ENCODE measurements at regions not wholly inside any gene's neighbourhood (a gene's known extent, or its start where the extent isn't known, plus 50 kb on each side); places are given as distances from the start of the nearest gene placed in this dataset.

DNA sequence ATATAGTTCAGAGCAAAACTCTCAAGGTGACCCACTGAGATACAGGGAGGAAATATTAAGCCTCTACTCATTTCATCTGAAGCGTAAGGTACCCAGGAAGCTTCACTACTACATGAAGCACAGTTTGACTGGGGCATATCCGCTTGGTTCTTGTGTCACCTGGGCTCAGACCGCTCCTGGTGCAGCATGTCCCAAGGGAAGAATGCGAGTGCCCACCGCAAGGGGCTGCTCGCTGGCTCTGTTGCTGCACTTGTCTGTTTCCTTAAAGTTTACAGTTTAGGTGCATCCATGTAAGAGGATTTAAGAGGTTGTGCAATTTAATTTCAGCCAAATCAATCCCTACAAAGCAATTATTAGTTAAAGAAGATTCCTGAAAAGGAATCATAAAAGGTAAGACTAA, 507.8 kb downstream of the FBXO15 start:
- DNase-seq (ENCODE audit: low read depth in 2 of 2), result no peak

DNA sequence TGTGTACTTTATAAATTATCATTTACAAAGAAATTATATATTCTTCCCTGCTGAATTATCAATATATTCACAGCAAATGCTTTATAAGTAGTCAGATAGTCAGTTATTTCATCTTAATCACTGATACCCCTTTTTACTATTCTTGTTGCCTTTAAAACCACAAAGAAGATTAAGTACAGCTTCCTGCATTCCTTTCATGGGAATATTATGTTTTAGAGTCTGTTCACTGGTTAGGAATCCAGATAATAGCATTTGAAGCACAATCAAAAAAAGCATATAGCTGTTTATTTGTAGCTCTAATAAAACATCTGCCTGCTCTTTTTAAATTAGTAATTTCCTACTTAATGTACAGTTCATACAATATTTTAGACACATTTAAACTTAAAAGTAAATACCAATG, 508.9 kb downstream of the FBXO15 start:
- no peak for DNase-seq (ENCODE audit: low read depth in 2 of 2)

DNA sequence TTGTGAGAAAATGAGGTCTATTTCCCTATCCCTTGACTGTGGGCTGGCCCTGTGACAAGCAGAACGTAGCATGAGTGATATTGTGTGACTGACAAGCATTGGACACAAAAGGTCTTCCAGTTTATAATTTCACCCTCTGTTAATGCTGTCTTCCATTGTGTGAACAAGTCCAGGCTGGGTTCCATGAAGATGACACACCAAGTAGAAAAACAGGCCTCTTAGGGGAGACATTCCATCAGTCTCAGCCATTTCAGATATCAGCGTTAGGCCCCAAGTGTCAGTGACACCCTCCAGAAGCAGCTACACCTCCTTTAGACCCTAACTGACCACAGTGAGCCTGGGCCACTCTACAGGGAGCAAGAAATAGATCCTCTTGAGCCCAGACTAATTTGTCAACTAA, 511.3 kb downstream of the FBXO15 start:
- DNase-seq (ENCODE audit: low read depth in 2 of 2), result no peak

DNA sequence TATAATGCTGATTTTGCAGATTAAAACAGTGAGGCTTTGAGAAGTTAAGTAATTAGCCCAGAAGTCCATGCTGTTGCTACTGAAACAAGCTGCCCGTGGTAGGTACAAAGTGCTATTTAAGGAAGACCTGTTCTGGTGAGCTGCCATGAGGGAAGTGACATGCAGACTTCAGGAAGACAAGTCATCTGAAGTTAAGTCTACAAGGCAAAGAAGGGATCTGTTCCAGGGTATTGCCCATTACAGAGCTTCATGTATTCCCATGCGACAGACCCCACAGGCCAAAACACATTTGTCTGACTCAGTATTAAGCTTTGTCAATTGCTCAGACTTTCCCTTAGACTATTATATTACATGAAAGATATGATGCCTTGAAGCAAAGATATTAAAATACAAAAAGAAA, 520.8 kb downstream of the FBXO15 start:
- DNase-seq (ENCODE audit: low read depth in 2 of 2), result no peak

DNA sequence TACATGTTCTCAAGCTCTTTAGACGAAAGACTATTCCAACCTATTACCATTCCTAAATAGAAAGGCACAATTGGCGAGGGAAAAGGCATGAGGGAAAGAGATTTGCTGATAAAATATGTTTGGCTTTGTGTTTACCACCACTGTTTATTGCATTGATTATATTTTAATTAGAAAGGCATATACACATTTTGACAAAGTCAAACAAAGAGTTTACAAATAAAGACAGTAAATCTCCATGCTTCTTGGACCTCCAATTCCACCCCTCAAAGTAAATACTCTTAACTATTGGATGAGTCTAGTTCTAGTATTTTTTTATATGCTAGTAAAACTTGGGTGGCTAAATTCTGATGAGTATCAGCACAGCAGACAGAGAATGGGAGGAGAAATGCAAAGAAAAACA, 521.4 kb downstream of the FBXO15 start:
- DNase-seq (ENCODE audit: low read depth in 2 of 2), result no peak

DNA sequence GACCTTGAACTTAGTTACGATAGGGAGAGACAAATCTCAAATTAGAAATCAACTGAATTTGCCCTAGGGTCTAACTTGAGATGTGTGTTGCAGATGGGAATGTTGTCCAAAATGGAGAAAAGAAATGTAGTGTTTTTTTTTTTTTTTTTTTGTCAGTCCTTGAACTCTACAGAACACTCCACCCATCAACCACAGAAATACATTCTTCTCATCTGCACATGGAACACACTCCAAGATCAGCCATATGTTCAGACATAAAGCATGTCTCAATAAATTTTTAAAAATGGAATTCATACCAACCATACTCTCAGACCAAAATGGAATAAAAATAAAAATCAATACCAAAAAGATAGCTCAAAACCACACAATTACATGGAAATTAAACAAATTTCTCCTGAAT, 526.5 kb downstream of the FBXO15 start:
- no peak for DNase-seq (ENCODE audit: low read depth in 2 of 2)

DNA sequence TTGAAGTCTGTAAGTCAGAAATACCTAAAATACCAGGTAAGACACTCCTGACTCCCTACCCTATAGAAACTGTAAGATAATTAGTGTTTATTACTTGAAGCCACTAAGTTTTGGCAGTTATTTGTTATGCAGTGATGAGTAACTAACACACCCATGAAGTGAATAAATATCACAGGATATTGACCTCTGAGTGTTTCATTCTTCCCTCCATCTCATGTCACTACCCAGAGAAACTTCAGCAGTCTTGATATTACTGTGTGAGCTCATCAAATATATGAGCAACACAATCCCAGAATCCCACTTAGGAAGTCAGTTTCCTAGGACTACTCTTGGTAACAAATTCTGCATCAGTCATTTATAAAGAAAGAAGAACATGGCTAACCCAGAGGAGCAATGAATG, 529.7 kb downstream of the FBXO15 start:
- no peak for DNase-seq (ENCODE audit: low read depth in 2 of 2)

DNA sequence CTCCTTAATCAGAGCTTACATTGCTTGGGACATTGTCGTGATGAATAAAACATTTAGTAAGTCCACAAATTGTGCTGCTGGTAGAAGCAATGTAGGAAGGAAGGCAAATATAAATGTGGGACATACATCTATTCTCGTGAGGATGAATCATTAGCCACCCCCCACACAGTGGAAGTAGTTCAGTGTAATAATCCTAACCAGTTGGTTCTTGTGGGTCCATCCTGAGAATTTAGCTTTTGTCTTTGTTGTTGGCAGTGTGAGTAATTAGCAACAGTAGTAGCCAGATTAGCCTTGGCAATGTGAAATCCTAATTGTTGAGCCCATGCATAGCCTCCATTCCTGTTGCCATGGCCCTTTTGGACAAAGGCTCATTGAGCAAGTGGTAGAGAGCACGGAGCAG, 532.1 kb downstream of the FBXO15 start:
- DNase-seq (ENCODE audit: low read depth in 2 of 2), result no peak

DNA sequence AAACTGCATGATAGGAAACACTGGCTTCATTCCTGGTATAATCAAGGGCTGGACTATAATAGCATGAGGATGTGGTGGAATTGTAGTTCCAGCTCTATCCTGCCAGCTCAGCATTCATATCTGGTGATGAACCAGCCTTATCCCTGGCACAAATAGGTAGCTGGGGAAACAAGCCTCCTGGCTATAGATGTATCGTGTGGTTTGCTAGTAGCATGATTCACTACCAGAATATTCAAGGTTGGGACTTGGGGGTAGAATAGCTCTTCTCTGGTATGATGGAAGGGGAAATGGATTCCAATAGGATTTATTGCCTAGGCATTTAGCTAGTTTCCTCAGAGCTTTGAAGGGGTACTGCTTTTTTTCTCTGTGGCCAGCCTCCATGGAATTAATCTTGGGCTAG, 532.8 kb downstream of the FBXO15 start:
- DNase-seq (ENCODE audit: low read depth in 2 of 2), result no peak

DNA sequence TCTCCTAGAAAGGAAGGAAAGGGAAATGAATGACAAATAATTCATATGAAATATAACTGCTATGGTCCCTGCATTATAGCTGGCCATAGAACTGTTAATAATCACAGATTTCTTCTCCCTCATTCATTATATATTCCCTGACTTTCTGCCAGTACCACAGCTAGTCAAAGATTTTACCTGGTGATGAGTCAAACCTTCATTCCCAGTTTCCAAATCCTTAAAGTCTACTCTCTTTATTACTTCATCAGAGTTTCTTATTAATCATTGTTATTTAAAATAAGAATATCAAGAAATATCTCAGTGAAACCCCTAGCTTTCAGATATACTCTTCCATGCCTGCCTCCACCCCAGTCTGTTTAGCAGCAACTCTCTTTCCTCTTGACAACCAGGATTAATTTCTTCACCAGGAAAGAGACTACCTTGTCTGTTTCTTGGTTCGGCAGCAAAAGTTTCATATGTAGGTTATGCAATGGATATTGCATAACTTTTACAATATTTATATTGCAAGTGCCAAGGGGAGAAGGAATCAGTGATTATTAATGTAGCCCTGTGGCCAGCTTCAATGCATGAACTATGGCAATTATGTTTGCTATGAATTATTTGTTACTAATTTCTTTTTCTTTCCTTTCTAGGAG, 533.8 kb downstream of the FBXO15 start:
- no peak for DNase-seq (ENCODE audit: low read depth in 2 of 2)

DNA sequence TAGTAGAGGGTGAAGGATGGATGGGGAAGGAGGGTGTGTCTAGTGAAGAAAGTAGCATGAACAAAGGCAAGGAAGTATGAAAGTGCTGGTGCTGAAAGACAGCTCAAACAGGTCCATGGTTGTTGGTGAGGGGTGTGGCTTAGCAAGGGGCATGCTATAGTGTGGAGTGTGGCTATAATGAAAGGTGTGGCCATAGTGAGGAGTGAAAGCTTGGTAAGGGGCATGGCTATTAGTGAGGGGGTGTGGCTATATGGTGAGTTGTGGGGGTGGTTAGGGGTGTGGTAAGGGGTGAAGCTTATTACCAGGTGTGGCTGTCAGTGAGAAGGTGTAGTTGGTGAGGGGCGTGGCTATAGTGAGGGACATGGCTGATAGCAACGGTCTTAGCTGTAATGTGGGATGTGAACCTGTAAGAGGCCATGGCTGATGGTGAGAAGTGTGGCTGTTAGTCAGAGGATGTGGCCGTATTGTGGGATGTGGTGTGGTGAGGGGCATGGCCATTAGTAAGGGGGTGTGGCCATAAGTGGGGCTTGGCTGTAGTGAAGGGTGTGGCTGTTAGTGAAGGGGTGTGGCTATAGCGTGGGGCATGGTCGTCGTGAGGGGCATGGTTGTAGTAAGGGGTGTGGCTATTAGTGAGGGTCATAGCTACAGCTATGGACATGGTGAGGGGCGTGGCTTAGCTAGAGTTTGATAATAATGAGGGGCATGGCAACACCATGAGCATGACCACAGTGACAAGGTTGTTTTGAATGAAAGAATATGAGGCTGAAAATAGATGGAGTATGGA, 549.6 kb downstream of the FBXO15 start:
- DNase-seq (ENCODE audit: low read depth in 2 of 2), result no peak

DNA sequence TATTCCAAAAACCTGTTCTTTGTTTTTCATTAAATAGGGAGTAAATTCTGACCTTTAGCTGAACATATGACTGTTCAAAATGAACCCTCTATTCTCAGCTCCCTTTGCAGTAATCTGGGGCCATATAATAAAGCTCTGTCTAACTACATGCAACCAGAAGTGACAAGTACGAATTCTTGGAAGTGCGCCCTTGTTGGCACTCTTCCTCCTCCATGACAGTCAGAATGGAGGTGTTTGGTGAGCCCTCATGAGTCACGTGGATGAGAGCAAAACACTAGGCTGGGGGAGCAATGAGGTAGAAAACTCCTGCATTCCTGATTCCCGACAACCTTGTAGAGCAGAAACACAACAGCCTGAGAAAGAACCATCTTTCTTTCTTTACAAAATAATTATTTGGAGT, 552.9 kb downstream of the FBXO15 start:
- no peak for DNase-seq (ENCODE audit: low read depth in 2 of 2)

DNA sequence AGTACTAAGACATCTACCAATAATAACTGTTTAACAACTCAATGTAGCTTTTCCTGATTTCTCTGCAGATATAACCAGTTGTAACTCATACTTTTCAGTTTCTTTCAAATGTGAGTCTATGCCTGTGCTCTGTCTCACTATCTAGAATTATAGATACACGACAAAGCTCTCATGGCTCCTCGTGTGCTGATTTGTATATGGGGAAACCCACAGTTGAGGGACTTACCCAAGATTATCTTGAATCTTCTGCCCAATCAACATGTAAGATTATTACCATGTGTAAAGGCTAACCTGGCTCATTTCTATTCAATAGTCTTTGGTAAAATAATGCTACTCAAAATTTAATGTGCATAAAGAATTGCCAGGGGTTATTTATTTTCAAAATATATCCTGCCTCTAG, 554.4 kb downstream of the FBXO15 start:
- DNase-seq (ENCODE audit: low read depth in 2 of 2), result no peak

DNA sequence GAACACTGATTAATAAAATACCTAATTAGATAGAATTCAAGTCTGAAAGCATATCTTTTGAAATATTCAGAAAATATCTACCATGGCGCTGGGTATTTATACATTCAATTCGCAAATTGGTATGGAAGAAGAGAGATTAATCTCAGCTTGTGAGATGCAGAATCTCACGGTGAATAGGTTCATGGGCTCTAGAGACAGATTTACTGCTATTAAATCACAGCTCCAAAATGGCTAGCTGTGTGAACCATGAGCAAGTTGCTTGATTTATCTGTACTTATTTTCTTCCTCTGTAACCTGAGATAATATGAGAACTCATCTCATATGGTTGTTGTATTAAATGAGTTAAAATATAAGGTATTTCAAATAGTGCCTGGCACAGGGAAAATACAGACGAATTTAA, 556.7 kb downstream of the FBXO15 start:
- DNase-seq (ENCODE audit: low read depth in 2 of 2), result no peak

DNA sequence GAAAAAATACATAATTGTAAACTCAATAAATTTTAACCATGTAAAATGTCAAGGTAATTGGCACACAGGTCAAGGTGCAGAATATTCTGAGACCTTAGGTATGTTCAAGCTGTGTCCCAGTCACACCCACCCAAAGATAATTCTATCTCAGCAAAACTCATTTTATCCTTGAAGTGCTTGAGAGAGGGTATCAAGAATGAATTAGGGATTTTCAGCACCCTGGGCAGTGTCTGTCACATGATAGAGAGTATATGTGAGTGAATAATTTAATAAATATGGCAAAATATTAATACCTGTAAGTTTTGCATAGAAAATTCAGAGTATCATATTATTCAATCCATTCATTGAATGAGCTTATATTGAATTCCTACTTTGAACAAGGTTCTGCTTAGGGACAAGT, 567.9 kb downstream of the FBXO15 start:
- no peak for DNase-seq (ENCODE audit: low read depth in 2 of 2)

DNA sequence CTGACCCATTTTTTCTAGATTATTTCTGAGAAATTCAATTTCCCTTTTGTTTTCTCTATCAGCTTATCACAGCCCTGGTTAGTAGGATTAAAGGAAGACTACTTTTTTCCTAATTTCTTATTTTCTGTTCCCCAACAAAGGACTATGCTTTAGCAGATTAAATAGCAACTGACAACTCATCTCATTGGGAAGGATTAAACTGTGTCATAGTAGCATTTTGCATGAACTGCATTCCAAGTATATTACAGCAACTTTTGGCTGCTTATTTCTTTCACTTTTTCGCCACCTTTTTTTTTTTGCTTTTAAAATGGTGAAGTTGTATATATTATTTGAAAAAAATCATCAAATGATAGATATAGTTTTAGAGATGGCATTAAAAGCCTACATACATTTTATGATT, 570.3 kb downstream of the FBXO15 start:
- no peak for DNase-seq (ENCODE audit: low read depth in 2 of 2)

DNA sequence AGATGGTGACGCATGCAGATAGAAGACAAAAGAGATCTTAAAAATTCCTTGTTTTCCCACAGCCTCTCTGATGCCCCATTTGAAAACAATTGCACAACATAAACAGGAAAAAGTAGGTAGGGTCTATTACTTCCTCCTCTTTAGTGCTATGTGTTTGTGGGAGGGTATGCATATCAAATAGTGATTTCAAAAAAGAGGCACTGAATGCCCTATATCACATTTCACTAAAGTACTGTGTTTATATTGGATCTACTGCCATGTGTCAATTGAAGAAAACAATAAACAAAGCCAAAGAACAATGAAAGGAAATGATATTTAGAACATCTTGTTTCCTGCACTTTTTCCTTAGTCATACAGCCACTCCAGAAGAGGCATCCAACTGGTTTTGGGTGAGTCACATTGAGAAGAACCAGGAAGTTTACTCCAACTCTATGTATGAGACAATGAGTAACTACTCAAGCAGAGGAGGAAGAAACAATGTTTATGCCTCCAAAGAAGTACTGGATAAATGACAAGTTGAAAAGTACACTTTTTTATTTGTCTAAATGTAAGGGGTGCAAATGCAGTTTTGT, 583.6 kb downstream of the FBXO15 start:
- DNase-seq (ENCODE audit: low read depth in 2 of 2), result no peak

DNA sequence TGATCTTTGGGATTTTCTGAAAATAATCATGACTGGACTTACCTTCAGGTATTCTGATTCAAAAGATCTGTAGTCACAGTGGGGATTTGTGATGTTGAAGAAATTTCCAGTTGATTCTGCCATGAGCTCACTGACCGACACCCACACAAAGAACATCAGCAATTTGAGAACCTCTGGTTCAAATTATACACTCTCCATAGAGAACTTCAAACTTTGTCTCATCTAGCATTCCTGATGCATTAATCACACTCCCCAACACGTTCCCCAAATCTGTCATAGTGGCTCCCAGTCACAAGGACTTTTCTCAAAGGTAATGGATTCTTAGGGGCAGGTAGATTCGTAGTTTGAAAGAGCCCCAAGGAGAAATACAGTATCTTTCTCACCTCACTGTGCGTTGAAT, 584.3 kb downstream of the FBXO15 start:
- DNase-seq (ENCODE audit: low read depth in 2 of 2), result no peak

DNA sequence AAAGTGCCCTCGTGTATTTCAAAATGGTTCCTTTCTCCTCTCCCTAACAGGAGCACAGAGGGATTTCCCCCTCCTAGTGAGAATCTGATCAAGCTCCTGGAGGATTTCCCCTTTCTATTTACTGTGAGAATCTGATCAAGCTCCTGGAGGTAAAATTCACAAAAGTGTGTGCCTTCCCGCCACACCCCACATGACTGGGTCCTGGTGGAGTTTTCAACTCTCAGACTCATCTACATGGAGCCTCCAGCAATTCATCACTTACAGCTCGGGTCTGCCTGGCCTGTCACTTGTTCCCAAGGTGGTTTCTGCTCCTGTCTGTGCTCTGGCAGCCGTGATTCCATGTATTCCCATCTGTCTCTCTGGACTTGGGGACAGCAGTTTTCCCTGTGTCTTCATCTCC, 590.7 kb downstream of the FBXO15 start:
- DNase-seq (ENCODE audit: low read depth in 2 of 2), result no peak

DNA sequence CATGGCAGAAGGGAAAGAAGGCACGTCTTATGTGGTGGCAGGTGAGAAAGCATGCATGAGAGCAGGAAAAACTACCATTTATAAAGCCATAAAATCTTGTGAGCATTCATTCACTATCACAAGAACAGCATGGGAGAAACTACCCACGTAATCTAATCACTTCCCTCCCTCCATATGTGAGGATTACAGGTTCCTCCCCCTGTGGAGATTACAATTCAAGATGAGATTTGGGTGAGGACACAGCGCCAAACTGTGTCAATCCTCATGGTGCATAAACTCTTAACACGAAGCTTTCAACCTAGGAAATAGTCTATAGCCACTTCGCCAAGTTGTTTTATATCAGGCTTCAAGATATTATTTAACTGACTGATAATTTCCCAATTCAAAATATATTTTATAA, 595.5 kb downstream of the FBXO15 start:
- no peak for DNase-seq (ENCODE audit: low read depth in 2 of 2)

DNA sequence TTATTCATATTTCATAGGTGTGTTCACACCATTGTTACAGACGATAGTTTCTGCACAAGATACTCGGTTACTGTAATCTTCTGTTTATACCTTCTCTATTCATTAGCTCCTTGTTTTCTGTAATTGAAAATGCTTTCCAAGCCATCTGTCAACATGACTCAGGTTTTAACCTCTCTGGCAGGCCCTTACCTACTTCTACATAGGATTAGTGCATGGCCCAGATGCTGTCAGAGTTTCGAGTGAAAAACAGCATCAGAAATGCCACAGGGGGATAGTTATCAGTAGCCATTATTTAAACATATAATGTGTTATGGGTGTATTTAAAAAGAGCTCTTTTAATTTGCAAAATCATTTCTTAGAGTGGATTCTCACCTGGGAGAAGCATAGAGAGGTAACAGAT, 596.4 kb downstream of the FBXO15 start:
- no peak for DNase-seq (ENCODE audit: low read depth in 2 of 2)

DNA sequence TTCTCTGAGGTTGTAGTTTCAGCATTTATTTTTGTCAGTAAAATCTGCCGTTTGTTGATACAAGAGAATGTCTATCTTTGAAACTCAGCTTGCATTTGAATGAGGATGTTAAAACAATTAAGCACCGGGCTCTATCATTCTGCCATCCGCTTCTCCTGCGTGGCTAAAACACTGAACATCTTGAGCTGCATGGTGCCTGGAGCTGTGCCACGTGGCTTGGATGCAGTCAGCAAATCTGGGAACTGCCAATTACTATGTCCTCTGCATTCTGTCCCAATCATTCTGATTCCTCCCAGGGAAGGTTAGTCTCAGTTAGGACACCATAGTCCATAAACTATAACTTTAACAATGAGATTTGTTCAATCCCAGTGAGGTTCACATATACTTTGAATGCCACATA, 598.4 kb downstream of the FBXO15 start:
- DNase-seq (ENCODE audit: low read depth in 2 of 2), result no peak

DNA sequence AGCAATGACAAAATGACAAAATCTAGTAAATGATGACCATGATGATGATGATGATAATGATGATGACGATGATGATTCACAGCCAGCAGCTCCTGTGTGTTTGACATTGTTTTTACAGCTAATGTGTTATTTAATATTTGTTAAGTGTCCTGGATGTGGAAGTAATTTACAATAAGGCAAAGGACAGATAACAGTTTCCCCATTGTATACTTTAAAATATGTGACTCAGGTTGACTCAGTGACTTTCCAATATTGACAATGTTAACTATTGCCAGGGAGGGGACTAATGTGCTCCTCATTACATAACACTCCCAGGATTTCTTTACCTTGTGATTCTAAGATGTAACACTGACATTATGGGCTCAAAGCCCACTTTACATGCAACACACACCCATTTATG, 602.2 kb downstream of the FBXO15 start:
- DNase-seq (ENCODE audit: low read depth in 2 of 2), result no peak

DNA sequence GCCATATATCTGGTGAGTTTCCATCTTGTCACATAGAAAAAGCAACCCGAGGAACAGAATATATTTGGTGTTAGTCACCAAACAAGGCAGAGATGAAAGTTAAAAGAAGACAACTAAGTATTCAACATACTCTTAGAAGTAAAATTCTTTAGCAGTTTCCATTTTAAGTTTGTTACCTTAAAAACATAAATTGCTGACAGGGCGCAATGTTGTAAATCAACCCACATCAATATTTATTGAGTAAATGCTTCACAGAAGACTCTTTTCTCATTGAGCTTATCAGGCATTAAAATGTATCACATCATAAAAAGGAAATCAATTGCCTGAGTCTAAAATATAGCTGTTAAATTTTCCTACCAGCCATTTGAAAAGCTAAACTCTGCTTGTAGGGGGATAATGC, 603.0 kb downstream of the FBXO15 start:
- DNase-seq (ENCODE audit: low read depth in 2 of 2), result no peak
